Kidney (tissue), 13 donors: ENCODE measurements at regions not wholly inside any gene's neighbourhood (a gene's known extent, or its start where the extent isn't known, plus 50 kb on each side); places are given as distances from the start of the nearest gene placed in this dataset.
A peak's percentile ranks its signal among the peaks of the same experiment; 100 is the strongest.

ENCODE experiments used
- DNase-seq, 5 donors: peaks; one replicate each; pipeline ENCODE4 v3.0.0-alpha.2; 2013 to 2020
- FAIRE-seq: peaks from 2 replicates; lab custom pipeline; 2012; peaks lifted over from hg19 to GRCh38; lab: Jason Lieb, UNC
- H3K27ac ChIP-seq, 2 donors: one replicate each; pipeline ENCODE4 v1.7.0; 2013; ENCODE audit warnings: low read depth in 2 of 2, low read length in 2 of 2, inconsistent platforms in 1 of 2
- H3K27me3 ChIP-seq: one replicate; pipeline ENCODE4 v1.7.1; 2013; ENCODE audit warnings: low read length, inconsistent platforms; ENCODE audit not compliant: control insufficient read depth, insufficient read depth
- H3K36me3 ChIP-seq, 3 donors: one replicate each; pipeline versions ENCODE4 v1.7.0 to v1.7.1; 2013; ENCODE audit warnings: low read length in 3 of 3, control low read depth in 1 of 3, inconsistent platforms in 1 of 3; ENCODE audit not compliant: insufficient read depth in 3 of 3, control insufficient read depth in 2 of 3
- H3K4me1 ChIP-seq, 3 donors: one replicate each; pipeline versions ENCODE4 v1.7.0 to v1.7.1; 2013; ENCODE audit warnings: low read length in 3 of 3, inconsistent platforms in 1 of 3, low read depth in 1 of 3; ENCODE audit not compliant: control insufficient read depth in 2 of 3, insufficient read depth in 2 of 3
- H3K4me3 ChIP-seq, 3 donors: one replicate each; pipeline versions ENCODE4 v1.7.0 to v1.8.1; 2013; ENCODE audit warnings: low read length in 3 of 3, control low read depth in 1 of 3, inconsistent platforms in 1 of 3
- H3K9ac ChIP-seq, 3 donors: one replicate each; pipeline versions ENCODE4 v1.7.0 to v1.7.1; 2013; ENCODE audit warnings: low read length in 3 of 3, control low read depth in 1 of 3, inconsistent platforms in 1 of 3
- H3K9me3 ChIP-seq, 3 donors: one replicate each; pipeline versions ENCODE4 v1.7.0 to v1.7.1; 2013; ENCODE audit warnings: low read length in 3 of 3, control low read depth in 1 of 3, inconsistent platforms in 1 of 3; ENCODE audit not compliant: control insufficient read depth in 2 of 3, insufficient read depth in 1 of 3
- intact Hi-C: fragments of 100-400 bp; cut with DNase I; formaldehyde crosslinking; loops from one replicate; pipeline ENCODE4 v1.11.1; 2022
- TF ChIP-seq, protein P1 (sequence below): IDR thresholded peaks from 3 replicates; pipeline ENCODE4 v1.5.1; 2012; ENCODE audit warnings: mild to moderate bottlenecking, moderate library complexity, borderline replicate concordance; ENCODE audit not compliant: insufficient read depth; ENCODE audit errors: extremely low read depth
- donor health status: control.
- donor health status: control.
- donor health status: control.
- donor health status: control.
- donor health status: control.
- donor health status: DM: yes; HTN: yes; CAD: no.
- donor health status: Normal renal cell carcinoma (clear cell type).

DNA sequence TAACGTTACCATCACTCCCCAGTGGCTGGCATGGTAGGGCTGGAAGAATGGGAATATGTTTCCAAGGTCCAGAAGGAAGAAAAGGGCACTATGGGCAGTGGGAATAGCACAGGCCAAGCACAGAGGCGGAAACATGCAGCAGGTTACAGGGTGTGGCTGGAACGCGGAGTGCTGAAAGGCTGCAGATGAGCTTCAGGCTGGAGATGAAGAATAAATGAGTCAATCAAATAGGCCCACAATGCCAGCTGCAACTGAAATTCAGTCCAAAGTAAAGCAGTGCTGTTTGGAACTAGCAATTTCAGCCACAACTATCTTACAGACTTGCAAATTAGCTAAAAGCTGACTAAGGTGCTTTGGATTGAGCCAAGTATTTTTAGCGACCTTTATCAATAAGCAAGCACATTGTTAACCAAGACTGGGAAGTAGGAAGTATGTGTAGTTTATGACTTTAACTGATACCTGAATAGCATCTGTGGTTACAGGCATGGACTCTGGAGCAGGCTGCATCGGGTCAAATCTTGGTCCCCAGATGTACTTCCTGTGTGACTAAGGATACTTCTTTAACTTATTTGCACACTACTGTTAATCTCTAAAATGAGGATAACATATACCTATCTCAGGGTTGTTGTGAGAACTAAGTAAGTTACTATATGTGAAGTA is 77.5 kb upstream of the CTTNBP2 start:
- Histone ChIP-seq H3K36me3 (no peaks in the 10 kb centered on the region), H3K27me3 (no peaks in the 10 kb centered on the region), H3K4me3 (no peak overlapping the region), H3K9ac (no peak overlapping the region), H3K27ac (no peak overlapping the region), H3K4me1 (peaks cover 0 to 4% (median 0%) of the 10 kb centered on the region in 3 donors), H3K9me3 (peaks cover 0 to 11% (median 0%) of the 10 kb centered on the region in 3 donors)
- intact Hi-C loops: no loop called here
- FAIRE-seq: no peak
- TF ChIP-seq, protein P1, sequence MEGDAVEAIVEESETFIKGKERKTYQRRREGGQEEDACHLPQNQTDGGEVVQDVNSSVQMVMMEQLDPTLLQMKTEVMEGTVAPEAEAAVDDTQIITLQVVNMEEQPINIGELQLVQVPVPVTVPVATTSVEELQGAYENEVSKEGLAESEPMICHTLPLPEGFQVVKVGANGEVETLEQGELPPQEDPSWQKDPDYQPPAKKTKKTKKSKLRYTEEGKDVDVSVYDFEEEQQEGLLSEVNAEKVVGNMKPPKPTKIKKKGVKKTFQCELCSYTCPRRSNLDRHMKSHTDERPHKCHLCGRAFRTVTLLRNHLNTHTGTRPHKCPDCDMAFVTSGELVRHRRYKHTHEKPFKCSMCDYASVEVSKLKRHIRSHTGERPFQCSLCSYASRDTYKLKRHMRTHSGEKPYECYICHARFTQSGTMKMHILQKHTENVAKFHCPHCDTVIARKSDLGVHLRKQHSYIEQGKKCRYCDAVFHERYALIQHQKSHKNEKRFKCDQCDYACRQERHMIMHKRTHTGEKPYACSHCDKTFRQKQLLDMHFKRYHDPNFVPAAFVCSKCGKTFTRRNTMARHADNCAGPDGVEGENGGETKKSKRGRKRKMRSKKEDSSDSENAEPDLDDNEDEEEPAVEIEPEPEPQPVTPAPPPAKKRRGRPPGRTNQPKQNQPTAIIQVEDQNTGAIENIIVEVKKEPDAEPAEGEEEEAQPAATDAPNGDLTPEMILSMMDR: no peak
- no peak for DNase-seq

DNA sequence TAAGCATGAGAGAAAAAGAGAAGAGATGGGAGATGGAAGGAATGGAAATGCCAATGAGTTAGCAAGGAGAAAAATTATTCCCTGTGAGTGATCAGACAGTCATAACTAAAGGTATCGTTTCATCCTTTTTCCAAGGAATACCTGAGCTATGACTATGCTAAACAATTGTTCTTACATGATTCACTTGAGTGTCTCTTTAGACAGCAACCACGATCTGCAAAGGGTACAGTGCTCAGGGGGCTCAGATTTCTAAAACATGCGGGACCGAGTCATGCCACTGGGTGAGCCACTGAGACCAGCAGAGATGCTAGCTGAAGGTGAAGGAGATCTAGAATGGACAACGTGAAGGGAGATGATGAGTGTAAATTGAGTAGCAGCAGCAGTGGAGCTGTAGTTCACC is 78.0 kb upstream of the CTTNBP2 start:
- H3K4me3 ChIP-seq: no peak overlapping the region
- H3K27ac ChIP-seq: no peak overlapping the region
- intact Hi-C loops: no loop called here
- no peaks in the 10 kb centered on the region for H3K27me3 ChIP-seq
- H3K9me3 ChIP-seq: peaks cover 0 to 11% (median 0%) of the 10 kb centered on the region in 3 donors
- peaks cover 0 to 1% (median 0%) of the 10 kb centered on the region in 3 donors for H3K4me1 ChIP-seq
- H3K36me3 ChIP-seq: no peaks in the 10 kb centered on the region
- FAIRE-seq (no peak), DNase-seq (no peak)
- TF ChIP-seq, protein P1: no peak
- H3K9ac ChIP-seq: no peak overlapping the region

DNA sequence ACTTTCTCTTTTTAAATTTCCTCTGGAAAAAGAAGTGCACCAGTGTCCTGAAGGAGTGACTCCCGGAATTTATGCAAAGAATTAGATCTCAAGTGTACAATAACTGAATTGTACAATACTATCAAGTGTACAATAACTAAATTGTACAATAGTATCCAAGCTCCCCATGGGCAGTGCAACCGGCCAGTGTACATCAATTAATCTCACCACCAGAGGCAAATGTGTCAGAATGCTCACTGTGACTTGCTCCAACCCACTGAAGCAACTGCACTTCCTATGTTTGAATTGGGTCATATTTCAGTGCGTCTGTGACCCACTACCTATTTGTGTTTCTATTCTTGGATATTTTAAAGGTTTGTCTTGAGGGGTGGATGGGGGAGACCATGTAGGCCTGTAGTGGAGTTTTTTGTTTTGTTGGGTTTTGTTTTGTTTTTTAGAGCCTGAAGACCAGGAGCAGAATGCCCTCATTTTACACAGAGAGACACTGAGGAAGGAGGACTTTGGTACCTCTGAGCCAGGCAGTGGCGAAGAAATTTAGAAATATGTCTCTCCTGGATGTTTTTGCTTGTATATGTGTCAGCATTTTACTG is 78.5 kb upstream of the CTTNBP2 start:
- intact Hi-C loops: no loop called here
- Histone ChIP-seq H3K36me3 (no peaks in the 10 kb centered on the region), H3K27ac (no peak overlapping the region), H3K4me1 (no peaks in the 10 kb centered on the region), H3K9ac (no peak overlapping the region), H3K27me3 (no peaks in the 10 kb centered on the region), H3K9me3 (peaks cover 0 to 11% (median 0%) of the 10 kb centered on the region in 3 donors), H3K4me3 (no peak overlapping the region)
- DNase-seq (peak in 3 of 5 donors; percentile 48 to 64 (median 58)), FAIRE-seq (no peak)
- TF ChIP-seq, protein P1: no peak
